ENCODE measurements at regions not wholly inside any gene's neighbourhood (a gene's known extent, or its start where the extent isn't known, plus 50 kb on each side); places are given as distances from the start of the nearest gene placed in this dataset.

GRCh38 chr2:67878743-67879142 lies 184.1 kb downstream of the C1D start:
- TF ChIP-seq ZNF317 (CRISPR knock-in tag; IDR thresholded peaks at IDR 0.05; ENCODE audit: borderline replicate concordance, low read depth) (no peak), ZNF423 (CRISPR knock-in tag; IDR thresholded peaks at IDR 0.05) (no peak), GTF2I (CRISPR knock-in tag; conservative IDR thresholded peaks at IDR 0.05) (no peak), ZNF396 (CRISPR knock-in tag; IDR thresholded peaks at IDR 0.05; ENCODE audit: borderline replicate concordance) (no peak), ETV6 (CRISPR knock-in tag; IDR thresholded peaks at IDR 0.05) (no peak), ZNF281 (CRISPR knock-in tag; IDR thresholded peaks at IDR 0.05) (no peak), FOXJ3 (CRISPR knock-in tag; IDR thresholded peaks at IDR 0.05; ENCODE audit: borderline replicate concordance) (no peak), SMAD4 (CRISPR knock-in tag; IDR thresholded peaks at IDR 0.05) (no peak), HMGXB4 (CRISPR knock-in tag; IDR thresholded peaks at IDR 0.05) (no peak)
- POLR2A ChIA-PET, result no interaction called here
- Mint-ChIP-seq H3K27me3 (ENCODE audit: low read depth) (no peaks in the 10 kb centered on the region), H3K4me1 (peaks cover 10% of the 10 kb centered on the region), H3K27ac (no peak overlapping the region), H3K9me3 (peaks cover 7% of the 10 kb centered on the region), H3K4me3 (no peak overlapping the region), H3K36me3 (no peaks in the 10 kb centered on the region)
- no peak for DNase-seq (ENCODE audit: low spot score)
- ATAC-seq, result no peak
- CTCF ChIA-PET, result interaction anchor here (2.0 kb wide), 1 partner anchor 146 kb away, joined by 6 read pairs; no protein-coding TSS in a partner anchor

GRCh38 chr2:67879586-67880290 lies 183.1 kb downstream of the C1D start:
- ChIA-PET POLR2A (interaction anchor here (1.1 kb wide), 1 partner anchor 18 kb away, joined by 3 read pairs; no protein-coding TSS in a partner anchor), CTCF (interaction anchor here (0.9 kb wide), 1 partner anchor 33 kb away, joined by 3 read pairs; no protein-coding TSS in a partner anchor)
- Mint-ChIP-seq H3K36me3 (no peaks in the 10 kb centered on the region), H3K9me3 (no peaks in the 10 kb centered on the region), H3K4me1 (peaks cover 10% of the 10 kb centered on the region), H3K4me3 (no peak overlapping the region), H3K27ac (no peak overlapping the region), H3K27me3 (ENCODE audit: low read depth) (no peaks in the 10 kb centered on the region)
- no peak for DNase-seq (ENCODE audit: low spot score)
- no peak for ATAC-seq
- no peak for TF ChIP-seq SMAD3 (CRISPR knock-in tag; IDR thresholded peaks at IDR 0.05; ENCODE audit: borderline replicate concordance)
- TF ChIP-seq FOXP4 (CRISPR knock-in tag; IDR thresholded peaks at IDR 0.05), result no peak
- TF ChIP-seq MYBL2 (CRISPR knock-in tag; IDR thresholded peaks at IDR 0.05), result no peak
- no peak for TF ChIP-seq TEAD4 (CRISPR knock-in tag; IDR thresholded peaks at IDR 0.05)
- no peak for TF ChIP-seq ZSCAN18 (CRISPR knock-in tag; IDR thresholded peaks at IDR 0.05)
- no peak for TF ChIP-seq E2F5 (CRISPR knock-in tag; IDR thresholded peaks at IDR 0.05)
- no peak for TF ChIP-seq AR (CRISPR knock-in tag; IDR thresholded peaks at IDR 0.05)
- no peak for TF ChIP-seq RORB (CRISPR knock-in tag; IDR thresholded peaks at IDR 0.05)
